Uterus (tissue), 3 donors: ENCODE measurements at regions not wholly inside any gene's neighbourhood (a gene's known extent, or its start where the extent isn't known, plus 50 kb on each side); places are given as distances from the start of the nearest gene placed in this dataset.

ENCODE experiments used
- DNase-seq, 2 donors: peaks; one replicate each; pipeline ENCODE4 v3.0.0-alpha.2; 2019 to 2020
- H3K27ac ChIP-seq, 2 donors: fragments of 200-600 bp; sonication (generic); 1 replicate in 1 of 2; 2 replicates in 1 of 2; pipeline ENCODE4 v1.5.1; 2016 to 2018
- H3K27me3 ChIP-seq, 2 donors: fragments of 200-600 bp; sonication (generic); one replicate each; pipeline ENCODE4 v1.5.1; 2018 to 2019; ENCODE audit warnings: control low read depth in 1 of 2
- H3K36me3 ChIP-seq, 2 donors: fragments of 200-600 bp; sonication (generic); one replicate each; pipeline ENCODE4 v1.5.1; 2019; ENCODE audit warnings: control low read depth in 1 of 2
- H3K4me1 ChIP-seq, 2 donors: fragments of 200-600 bp; sonication (generic); one replicate each; pipeline ENCODE4 v1.5.1; 2018 to 2019; ENCODE audit warnings: control low read depth in 1 of 2
- H3K4me3 ChIP-seq, 2 donors: fragments of 200-600 bp; sonication (generic); 1 replicate in 1 of 2; 2 replicates in 1 of 2; pipeline ENCODE4 v1.5.1; 2018 to 2019; ENCODE audit warnings: mild to moderate bottlenecking in 1 of 2
- H3K9me3 ChIP-seq, 2 donors: fragments of 200-600 bp; sonication (generic); one replicate each; pipeline ENCODE4 v1.5.1; 2019; ENCODE audit warnings: control low read depth in 1 of 2
- CTCF ChIP-seq, 4 experiments: fragments of 200-600 bp in 2 of 4; fragments of 450-650 bp in 2 of 4; sonication (generic) in 2 of 4; IDR thresholded peaks; one replicate each; pipeline ENCODE4 v1.5.1; 2016 to 2019; ENCODE audit warnings: antibody characterized with exemption in 4 of 4, mild to moderate bottlenecking in 2 of 4, moderate library complexity in 1 of 4
- POLR2A ChIP-seq, 2 donors: fragments of 450-650 bp; IDR thresholded peaks; one replicate each; pipeline ENCODE4 v1.6.1; 2016; ENCODE audit warnings: antibody characterized with exemption in 2 of 2, mild to moderate bottlenecking in 1 of 2, moderate library complexity in 1 of 2
- intact Hi-C: fragments of 100-400 bp; cut with DNase I; formaldehyde crosslinking; loops from one replicate; pipeline ENCODE4 v1.15.1; 2023; ENCODE audit warnings: low total_unique reads
- donor health status: DM: yes; HTN: yes; CAD: no.

DNA sequence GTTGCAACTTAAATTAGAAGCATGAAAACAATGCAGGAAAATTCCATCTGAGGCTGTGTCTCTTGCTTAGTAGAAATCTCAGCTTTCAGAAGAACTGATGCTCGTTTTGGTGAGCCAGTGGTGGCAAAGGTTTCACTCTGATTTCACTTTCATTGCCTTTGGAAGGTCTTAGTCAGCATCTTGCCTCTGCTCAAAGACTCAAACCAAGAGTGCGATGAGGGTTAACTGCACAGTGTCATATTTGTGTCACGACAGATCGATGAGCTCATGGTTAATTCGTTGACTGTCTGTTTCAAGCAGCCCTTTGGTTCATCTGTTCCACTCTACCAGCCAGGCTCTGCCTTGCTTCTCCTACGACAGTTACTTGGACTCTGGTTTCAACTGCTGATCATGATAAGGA, 331.3 kb upstream of the KIF2A start:
- no peak for DNase-seq
- no peaks in the 10 kb centered on the region for H3K36me3 ChIP-seq
- H3K27me3 ChIP-seq: no peaks in the 10 kb centered on the region
- no peaks in the 10 kb centered on the region for H3K9me3 ChIP-seq
- no peaks in the 10 kb centered on the region for H3K4me1 ChIP-seq
- H3K4me3 ChIP-seq: no peak overlapping the region
- TF ChIP-seq CTCF (IDR thresholded peaks at IDR 0.05): no peak
- no peak for TF ChIP-seq POLR2A (IDR thresholded peaks at IDR 0.05)
- no peak overlapping the region for H3K27ac ChIP-seq
- intact Hi-C loops: no loop called here

DNA sequence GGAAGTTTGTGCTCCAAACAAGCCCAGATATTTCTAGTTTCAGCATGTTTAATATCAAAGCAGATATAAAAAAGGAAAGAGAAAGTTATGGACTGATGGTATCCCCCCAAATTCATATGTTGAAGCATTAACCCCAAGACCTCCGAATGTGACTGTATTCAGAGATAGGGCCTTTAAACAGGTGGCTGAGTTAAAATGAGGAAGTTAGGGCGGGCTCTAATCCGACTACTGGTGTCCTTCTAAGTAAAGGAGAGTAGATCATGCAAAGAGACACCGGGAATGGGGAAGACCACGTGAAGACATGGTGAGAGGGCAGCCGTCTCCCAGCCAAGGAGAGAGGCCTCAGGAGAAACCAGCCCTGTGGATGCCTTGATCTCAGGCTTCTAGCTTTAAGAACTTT, 324.1 kb upstream of the KIF2A start:
- intact Hi-C loops: no loop called here
- DNase-seq: no peak
- Histone ChIP-seq H3K4me1 (no peaks in the 10 kb centered on the region), H3K36me3 (no peaks in the 10 kb centered on the region), H3K27me3 (no peaks in the 10 kb centered on the region), H3K27ac (no peak overlapping the region), H3K9me3 (no peaks in the 10 kb centered on the region), H3K4me3 (no peak overlapping the region)
- TF ChIP-seq CTCF (IDR thresholded peaks at IDR 0.05) (no peak), POLR2A (IDR thresholded peaks at IDR 0.05) (no peak)

DNA sequence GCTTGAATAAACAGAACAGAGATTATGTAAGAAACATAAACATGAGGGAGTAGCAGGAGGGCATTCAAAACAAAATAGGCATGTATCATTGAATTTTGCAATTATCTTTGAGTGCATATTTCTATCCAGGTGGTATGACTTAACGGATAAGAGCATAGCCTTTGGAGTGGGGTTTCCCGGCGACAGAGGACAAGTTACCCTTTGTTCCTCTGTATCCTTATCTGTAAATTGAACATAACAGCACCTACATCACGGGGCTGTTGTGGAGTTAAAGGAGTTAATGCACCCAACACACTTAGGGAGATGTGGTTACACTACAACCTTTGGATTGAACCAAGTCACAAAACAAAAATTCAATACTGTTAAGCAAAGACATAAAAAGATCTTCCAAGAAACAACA, 314.6 kb upstream of the KIF2A start:
- H3K9me3 ChIP-seq: no peaks in the 10 kb centered on the region
- intact Hi-C loops: no loop called here
- no peak overlapping the region for H3K4me3 ChIP-seq
- H3K27me3 ChIP-seq: no peaks in the 10 kb centered on the region
- DNase-seq: no peak
- no peak overlapping the region for H3K27ac ChIP-seq
- H3K4me1 ChIP-seq: no peaks in the 10 kb centered on the region
- TF ChIP-seq CTCF (IDR thresholded peaks at IDR 0.05) (no peak), POLR2A (IDR thresholded peaks at IDR 0.05) (no peak)
- H3K36me3 ChIP-seq: no peaks in the 10 kb centered on the region

- no peak overlapping the region for H3K4me3 ChIP-seq
- no peaks in the 10 kb centered on the region for H3K9me3 ChIP-seq
- no peak overlapping the region for H3K27ac ChIP-seq
- no peak for DNase-seq
- intact Hi-C loops: no loop called here
- TF ChIP-seq CTCF (IDR thresholded peaks at IDR 0.05): no peak
- no peak for TF ChIP-seq POLR2A (IDR thresholded peaks at IDR 0.05)
- no peaks in the 10 kb centered on the region for H3K36me3 ChIP-seq
- no peaks in the 10 kb centered on the region for H3K27me3 ChIP-seq
- H3K4me1 ChIP-seq: no peaks in the 10 kb centered on the region
Measured at GRCh38 chr5:61991866-61992265, 314.1 kb upstream of the KIF2A start.

DNA sequence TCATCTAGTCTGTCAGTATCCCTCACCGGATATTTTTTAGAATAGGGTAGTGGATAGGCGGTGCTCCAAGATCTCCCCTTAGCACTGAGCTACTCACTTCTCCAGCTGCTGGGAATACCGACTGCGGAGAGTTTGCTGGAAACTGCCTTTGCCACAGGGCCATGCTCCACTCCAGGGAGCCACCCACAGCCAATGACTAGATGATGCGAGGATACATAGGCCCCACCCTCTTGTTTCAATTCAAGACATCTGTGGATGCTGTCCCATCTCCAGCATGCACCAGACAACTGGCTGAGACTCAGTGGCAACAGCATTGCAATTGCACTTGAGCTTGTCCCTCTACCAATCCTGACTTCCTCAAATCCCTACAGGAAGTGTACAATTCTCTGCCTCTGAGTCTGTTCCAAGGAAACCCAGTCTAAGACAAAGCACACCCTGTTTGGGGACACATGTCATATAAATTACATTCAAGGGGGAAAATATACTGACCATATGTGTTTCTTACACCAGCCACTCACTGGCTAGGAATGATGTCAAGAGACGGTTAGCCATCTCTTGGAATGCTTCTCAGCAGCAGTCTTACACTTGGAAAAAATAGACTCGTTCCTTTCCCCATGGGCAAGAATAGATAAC, 312.6 kb upstream of the KIF2A start:
- intact Hi-C loops: no loop called here
- TF ChIP-seq CTCF (IDR thresholded peaks at IDR 0.05) (no peak), POLR2A (IDR thresholded peaks at IDR 0.05) (no peak)
- no peaks in the 10 kb centered on the region for H3K9me3 ChIP-seq

More for the DNA sequence above, 312.6 kb upstream of the KIF2A start:
- Histone ChIP-seq H3K4me1 (no peaks in the 10 kb centered on the region), H3K27ac (no peak overlapping the region), H3K27me3 (no peaks in the 10 kb centered on the region), H3K36me3 (no peaks in the 10 kb centered on the region), H3K4me3 (no peak overlapping the region)
- no peak for DNase-seq
